Activated CD8-positive, alpha-beta memory T cell treated with anti-CD3 and anti-CD28 coated beads for 36 hours (primary cell): ENCODE measurements at regions not wholly inside any gene's neighbourhood (a gene's known extent, or its start where the extent isn't known, plus 50 kb on each side); places are given as distances from the start of the nearest gene placed in this dataset.
"Not testable (repeated sequence)": the region's sequence is repeated elsewhere in the genome, so short reads cannot be mapped to it uniquely, and the experiment has no call there.

Experiments used
- CTCF ChIA-PET: fragments of 350-600 bp; sonication (Branson Sonifier 250); formaldehyde crosslinking; loops from one replicate; lab custom pipeline; 2021; ENCODE audit warnings: antibody characterized with exemption; lab: Charles Lee
- POLR2A ChIA-PET: fragments of 350-600 bp; sonication (Branson Sonifier 250); formaldehyde crosslinking; loops from one replicate; lab custom pipeline; 2021; ENCODE audit warnings: antibody characterized with exemption; lab: Charles Lee

GRCh38 chr9:106443520-106443919 lies 419.4 kb upstream of the ZNF462 start:
- POLR2A ChIA-PET: no interaction called here
- CTCF ChIA-PET: no interaction called here

- POLR2A ChIA-PET: no interaction called here
- CTCF ChIA-PET: no interaction called here
These were observed 417.9 kb upstream of the ZNF462 start for GRCh38 chr9:106445107-106445506.

DNA sequence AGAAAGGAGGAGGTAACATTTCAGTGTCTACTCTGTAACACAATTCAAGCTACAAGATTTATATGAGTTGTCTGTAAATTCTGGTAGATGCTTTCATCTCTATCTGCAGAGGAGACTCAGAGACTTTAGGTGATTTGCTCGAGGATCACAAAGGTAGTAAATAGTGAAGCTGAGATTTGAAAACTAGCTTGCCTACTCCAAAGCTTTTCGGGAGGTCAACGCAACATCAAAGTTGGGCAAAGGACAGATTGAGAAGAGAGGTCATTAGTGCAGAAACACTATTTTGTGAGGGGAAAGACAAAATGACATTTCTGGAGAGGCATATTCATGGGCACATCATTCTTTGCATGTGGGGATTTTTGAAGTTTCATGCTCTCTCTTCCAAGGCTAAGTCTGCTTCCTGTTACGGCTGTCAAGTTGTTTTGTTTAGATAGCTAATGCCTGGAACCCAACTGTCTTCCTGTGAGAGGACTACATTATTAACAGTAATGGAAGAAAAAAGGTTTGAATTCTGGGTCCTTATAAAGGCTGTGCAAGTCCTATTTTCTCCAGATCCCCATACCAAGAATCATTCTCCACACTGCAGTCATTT lies 413.5 kb upstream of the ZNF462 start:
- POLR2A ChIA-PET: no interaction called here
- CTCF ChIA-PET: no interaction called here

GRCh38 chr9:106450549-106450948 lies 412.4 kb upstream of the ZNF462 start:
- ChIA-PET CTCF (no interaction called here), POLR2A (no interaction called here)

GRCh38 chr9:106451223-106451622 lies 411.7 kb upstream of the ZNF462 start:
- POLR2A ChIA-PET: no interaction called here
- CTCF ChIA-PET: interaction anchor here (0.6 kb wide), 1 partner anchor 413 kb away, joined by 3 read pairs; no protein-coding TSS in a partner anchor

GRCh38 chr9:106456581-106456980 lies 406.4 kb upstream of the ZNF462 start:
- CTCF ChIA-PET: no interaction called here

GRCh38 chr9:106467113-106467864 lies 395.7 kb upstream of the ZNF462 start:
- ChIA-PET CTCF (no interaction called here), POLR2A (no interaction called here)

More at GRCh38 chr9:106456581-106456980, 406.4 kb upstream of the ZNF462 start:
- POLR2A ChIA-PET: no interaction called here

DNA sequence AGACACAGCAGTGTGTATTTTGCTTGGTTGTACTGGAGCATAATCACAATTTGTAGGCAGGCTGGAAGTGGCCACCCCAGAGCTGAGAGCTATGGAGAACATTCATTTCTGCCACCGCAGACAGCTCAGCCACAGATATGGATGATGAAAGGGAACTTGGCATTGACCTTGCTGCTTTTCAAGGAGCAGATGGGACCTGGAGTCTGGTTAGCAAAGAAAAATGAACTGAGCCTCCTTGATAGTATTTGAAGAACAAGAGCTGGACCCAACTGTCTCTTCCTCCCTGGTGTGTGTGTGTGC lies 395.2 kb upstream of the ZNF462 start:
- ChIA-PET POLR2A (no interaction called here), CTCF (no interaction called here)

GRCh38 chr9:106468431-106468830 lies 394.5 kb upstream of the ZNF462 start:
- CTCF ChIA-PET: no interaction called here
- POLR2A ChIA-PET: no interaction called here

DNA sequence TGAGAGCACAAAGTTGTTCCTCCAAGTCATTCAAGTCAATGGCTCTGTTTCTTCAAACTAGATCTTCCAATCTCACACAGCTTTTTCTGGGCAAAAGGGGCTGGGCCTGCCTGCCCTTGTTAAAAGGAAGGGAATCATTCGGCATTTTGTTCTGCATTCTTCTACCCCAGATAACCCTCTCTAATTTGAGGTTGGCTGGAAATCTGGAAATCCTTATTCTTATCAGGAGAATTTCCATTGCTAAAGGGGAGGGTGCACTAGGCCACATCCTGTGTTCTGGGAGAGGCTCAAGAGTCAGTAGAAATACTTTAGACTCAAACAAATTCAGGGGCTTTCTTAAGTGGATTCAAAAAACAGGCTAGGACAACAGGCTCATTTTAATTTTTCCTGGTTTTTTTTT lies 384.7 kb upstream of the ZNF462 start:
- CTCF ChIA-PET: no interaction called here

DNA sequence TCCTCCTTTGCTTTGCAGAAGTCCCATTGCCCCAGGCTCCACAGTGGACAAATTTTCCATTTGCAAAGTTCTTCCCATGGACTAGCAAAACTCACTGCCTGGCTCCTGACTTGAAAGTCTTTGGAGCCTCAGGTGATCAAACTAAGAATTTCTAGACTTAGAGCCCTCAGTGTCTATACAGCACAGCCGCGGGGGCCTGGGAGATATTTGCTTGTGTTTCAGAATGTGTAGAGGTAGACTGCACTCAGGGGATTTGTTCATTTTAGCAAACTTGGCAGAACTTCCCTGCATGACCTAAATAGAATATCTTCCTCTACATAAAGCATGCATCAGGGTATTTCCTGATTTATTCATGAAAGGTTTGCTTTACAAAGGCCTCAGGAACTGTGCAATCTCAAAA lies 384.2 kb upstream of the ZNF462 start:
- CTCF ChIA-PET: no interaction called here
- POLR2A ChIA-PET: no interaction called here

More for the DNA sequence above, 384.7 kb upstream of the ZNF462 start:
- POLR2A ChIA-PET: no interaction called here

- ChIA-PET POLR2A (no interaction called here), CTCF (no interaction called here)
These were observed 383.3 kb upstream of the ZNF462 start for GRCh38 chr9:106479679-106480078.

GRCh38 chr9:106481013-106481609 lies 381.9 kb upstream of the ZNF462 start:
- POLR2A ChIA-PET: no interaction called here
- CTCF ChIA-PET: no interaction called here

DNA sequence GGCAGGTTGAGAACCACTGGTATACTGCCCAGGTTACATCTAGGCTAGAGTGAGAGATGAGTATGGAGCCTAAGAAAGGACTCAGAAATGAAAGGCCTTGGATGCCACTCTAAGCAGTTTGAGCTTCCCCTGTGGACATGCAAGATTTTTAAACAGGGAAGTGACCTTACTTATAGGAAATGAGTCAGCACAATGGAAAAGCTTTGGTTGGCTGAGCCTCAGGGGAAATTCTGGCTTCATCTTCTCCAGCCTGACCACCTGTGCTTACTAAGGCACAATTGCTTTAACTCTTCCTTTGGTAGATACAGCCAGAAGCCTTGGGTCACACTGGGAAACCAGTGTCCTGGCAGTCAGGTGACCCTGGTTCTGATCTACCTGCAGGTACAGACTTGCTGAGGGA lies 380.2 kb upstream of the ZNF462 start:
- POLR2A ChIA-PET: no interaction called here
- CTCF ChIA-PET: no interaction called here

DNA sequence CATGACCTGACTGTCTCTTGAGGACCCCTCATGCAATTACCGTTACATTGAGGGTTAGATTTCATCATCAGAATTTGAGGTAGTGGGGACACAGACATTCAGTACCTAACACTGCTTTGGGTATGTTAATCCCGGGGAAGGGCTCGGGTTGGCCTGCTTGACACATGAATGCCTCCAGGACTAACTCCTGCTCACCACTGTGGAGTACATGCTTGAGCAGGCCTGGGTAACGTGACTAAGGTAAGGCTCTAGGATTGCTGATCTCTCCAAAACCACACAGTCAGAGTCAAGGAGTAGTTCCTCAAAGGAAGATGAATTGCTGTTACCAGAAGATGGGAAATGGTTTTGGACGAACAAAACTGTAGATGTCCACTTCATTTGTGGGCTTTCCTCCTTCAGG lies 376.3 kb upstream of the ZNF462 start:
- CTCF ChIA-PET: no interaction called here
- POLR2A ChIA-PET: no interaction called here

DNA sequence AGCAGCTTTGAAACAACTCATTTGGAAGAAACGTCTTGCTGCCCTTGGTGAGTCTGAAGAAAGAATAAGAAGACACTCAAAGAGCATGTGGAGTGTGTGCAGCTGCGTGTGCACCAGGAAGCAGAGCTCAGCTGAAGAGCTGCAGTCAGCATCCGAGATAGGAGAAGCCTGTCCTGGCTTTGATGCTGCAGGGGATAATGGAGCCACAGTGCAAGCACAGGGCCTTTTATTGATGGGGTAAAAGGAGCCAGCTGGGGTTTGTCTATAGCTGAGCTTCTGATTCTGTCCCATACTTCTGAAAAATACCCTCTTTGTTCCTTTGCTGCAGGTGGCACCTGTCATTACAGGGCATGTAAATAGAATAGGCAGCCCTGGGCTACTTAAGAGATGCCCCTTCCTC lies 375.7 kb upstream of the ZNF462 start:
- POLR2A ChIA-PET: no interaction called here
- CTCF ChIA-PET: no interaction called here

GRCh38 chr9:106492126-106492525 lies 370.8 kb upstream of the ZNF462 start:
- POLR2A ChIA-PET, CTCF ChIA-PET: not testable (repeated sequence)

DNA sequence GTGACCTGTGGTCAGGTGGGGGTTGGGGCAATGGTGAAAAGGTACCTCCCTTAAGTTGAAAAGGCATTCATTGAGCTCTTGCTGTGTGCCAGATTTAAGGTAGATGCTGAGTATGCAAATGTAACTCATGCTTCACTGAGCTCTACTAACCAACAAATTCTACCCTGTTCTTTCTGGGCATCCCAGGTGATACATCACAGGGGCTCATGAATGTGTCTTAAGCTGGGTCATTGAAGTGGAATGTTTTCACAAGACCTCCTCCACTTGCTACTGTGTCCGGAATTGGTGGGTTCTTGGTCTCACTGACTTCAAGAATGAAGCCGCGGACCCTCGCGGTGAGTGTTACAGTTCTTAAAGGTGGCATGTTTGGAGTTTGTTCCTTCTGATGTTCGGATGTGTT lies 362.8 kb upstream of the ZNF462 start:
- POLR2A ChIA-PET: no interaction called here
- CTCF ChIA-PET: no interaction called here

DNA sequence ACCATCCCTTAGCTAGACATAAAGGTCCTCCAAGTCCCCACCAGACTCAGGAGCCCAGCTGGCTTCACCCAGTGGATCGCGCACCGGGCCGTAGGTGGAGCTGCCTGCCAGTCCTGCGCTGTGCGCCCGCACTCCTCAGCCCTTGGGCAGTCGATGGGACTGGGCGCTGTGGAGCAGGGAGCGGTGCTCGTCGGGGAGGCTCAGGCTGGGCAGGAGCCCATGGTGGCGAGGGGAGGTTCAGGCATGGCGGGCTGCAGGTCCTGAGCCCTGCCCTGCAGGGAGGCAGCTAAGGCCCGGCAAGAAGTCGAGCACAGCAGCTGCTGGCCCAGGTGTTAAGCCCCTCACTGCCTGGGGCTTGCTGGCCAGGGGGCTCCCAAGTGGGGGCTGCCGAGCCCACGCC lies 361.8 kb upstream of the ZNF462 start:
- CTCF ChIA-PET, POLR2A ChIA-PET: not testable (repeated sequence)

DNA sequence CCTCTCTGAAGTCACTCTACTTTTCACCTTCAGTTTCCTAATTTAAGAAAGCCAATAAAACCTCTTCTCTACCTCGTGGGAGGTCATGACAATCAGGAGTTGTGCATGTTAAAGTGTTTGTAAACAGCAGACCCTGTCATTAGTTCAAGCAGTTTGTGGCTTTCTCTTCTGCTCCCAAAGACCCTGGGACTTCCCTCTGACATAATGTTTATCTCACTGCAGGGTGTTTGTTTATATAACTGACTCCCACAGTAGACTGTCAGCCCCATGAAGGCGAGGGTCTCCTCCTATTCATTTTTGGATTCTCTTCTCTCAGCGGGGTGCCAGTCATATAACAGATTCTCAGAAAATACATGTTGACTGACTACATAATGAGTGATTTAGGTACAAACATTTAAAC lies 360.0 kb upstream of the ZNF462 start:
- POLR2A ChIA-PET: no interaction called here

DNA sequence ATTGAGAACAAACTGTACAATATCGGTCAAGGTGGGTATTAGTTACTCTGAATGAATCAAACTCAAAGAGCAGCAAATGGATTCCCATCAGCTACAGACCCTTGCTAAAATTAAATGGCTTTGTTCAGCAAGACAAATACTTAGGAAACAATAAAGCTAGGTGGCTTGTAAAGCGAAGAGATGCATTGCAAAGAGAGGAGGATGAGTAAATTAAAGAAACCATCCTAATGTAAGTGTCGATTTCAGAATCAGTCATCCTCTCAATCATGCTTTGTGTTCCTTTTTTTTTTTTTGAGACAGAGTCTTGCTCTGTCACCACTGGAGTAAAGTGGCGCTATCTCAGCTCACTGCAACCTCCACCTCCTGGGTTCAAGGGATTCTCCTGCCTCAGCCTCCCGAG lies 359.2 kb upstream of the ZNF462 start:
- CTCF ChIA-PET: no interaction called here
- POLR2A ChIA-PET: no interaction called here

More for the DNA sequence above, 360.0 kb upstream of the ZNF462 start:
- CTCF ChIA-PET: no interaction called here
